Pulmonary artery endothelial cell (primary cell): ENCODE measurements at regions not wholly inside any gene's neighbourhood (a gene's known extent, or its start where the extent isn't known, plus 50 kb on each side); places are given as distances from the start of the nearest gene placed in this dataset.

ENCODE experiments used
- DNase-seq: peaks from one replicate; pipeline ENCODE4 v3.0.0-alpha.2; 2011; ENCODE audit warnings: low read depth, low spot score

DNA sequence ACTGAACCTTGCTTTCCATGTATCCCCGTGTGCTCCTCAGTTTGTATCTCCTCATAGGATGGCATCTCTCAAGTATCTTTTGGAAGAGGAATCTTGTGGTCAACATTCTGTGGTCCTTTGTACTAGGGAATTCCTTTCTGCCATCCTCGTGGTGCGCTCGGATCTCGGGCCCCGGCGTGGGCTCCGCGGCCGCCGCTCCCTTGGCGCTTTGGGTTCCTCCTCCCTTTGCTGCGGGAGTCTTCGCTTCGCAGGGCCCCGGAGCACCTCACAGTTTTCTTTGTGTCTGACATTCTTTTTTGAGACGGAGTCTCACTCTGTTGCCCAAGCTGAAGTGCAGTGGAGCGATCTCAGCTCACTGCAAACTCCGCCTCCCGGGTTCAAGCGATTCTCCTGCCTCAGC is 264.7 kb downstream of the IRS2 start:
- DNase-seq = no peak

DNA sequence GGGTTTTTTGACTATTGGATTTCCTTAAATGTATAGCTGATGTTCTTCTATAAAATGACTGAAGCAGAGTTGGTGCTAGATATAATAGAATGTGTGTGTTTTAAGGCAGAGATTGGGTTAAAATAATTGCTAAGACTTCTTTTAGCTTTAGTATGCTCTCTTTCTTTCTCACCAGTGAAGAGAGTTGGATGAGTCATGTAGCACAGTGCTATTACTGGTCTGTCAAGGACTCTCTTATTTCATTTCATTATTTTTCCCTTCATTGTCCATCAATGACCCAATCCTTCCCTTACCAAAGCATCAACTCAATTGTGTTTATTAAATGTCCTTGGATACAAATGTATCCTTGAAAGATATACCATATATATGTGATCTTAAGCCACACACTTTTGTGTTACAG is 268.9 kb downstream of the IRS2 start:
- no peak for DNase-seq

DNA sequence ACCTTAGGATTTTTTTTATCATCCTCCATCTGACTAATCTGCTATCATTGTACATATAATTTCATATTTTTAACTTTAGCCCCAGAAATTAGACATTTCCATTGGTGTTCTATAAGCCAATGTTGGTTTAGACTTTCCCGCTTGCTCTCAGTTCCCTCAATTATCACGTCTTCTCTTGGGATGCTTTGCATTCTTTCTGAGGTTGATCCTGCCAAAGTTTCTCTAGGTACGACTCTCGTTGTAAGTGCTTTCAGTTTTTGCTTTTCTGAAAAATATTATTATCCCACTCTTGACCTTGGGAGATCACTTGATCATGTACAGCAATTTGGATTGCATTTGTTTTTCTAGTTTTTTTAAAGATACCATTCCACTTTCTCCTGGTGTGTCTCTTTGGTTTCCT is 270.2 kb downstream of the IRS2 start:
- no peak for DNase-seq

DNA sequence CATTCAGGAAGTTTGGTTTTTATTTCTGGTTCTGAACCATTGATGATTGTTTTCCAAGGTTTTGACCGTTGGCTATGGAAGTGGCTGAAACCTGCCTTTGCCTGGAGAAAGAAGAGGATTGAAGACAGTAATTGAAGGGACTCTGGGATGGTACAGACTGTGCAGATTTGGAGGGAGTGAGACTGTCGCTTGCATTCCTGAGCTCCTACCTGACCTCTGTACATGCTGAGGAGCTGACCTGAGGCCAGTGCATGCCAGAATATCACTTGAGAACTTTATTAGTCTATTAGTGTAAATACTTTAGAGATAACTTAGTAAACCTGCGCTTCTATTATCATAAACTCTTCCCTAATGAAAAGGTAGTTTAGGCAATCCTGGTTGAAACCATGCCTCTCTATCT is 276.4 kb downstream of the IRS2 start:
- DNase-seq = no peak

DNA sequence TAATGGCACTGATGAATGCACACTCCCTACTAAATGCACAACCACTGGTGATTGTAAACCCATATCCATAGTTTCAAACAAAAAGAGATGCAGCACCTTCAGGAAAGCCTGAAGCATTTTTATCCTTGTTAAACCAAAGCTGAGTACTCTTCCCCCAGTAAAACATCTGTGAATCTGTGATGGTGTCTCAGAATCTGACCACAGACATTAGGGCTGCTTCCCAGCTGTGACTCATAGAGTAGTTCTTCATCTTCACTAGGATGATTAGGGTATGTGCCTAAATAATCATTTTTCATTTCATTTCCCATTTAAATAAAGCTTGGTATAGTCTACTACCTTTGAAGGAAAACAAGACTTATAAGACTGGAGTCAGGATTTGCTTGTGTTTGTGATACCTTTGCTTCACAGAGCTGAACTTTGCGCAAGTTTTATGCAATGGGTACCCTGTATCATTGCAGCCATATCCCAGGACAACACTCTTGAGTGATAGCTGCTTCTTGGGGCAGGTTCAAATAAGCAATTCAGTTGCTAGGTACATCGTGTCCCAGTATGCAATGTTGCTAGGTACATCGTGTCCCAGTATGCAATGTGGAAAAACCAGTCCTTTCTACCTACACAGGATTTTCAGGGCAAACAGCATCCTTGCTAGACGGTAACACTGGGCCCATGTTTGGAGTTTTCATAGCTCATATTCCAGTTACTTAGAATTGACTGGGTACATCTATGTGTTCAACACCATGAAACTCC is 277.1 kb downstream of the IRS2 start:
- no peak for DNase-seq

DNA sequence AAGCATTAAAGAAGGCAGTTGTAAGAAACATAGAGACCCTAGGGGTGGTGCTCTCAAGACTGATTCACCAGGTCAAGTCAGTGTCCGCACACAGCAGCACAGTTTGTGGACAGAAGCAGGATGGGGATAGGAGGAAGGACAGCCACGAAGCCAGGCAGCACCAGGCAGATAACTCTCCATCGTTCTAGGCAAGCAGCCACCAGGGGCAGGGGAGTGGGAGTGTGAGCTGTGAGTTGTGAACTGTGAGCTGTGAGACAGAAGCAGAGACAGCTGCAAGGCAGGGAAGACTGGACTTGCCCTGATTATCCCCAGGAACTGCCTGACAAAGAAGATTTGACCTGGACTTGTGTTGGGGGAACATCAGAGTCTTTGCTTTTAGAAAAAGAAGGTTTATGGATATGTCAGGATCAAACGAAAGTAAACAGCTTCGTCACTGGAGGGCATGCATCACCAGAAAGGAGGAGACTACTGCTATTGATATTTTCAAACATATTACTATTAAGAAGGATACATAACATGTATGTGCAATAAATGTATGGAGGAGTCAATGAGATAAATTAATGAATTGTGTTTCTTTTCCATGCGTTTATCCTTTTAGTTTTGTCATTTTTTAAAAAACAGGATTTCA is 286.1 kb downstream of the IRS2 start:
- no peak for DNase-seq

DNA sequence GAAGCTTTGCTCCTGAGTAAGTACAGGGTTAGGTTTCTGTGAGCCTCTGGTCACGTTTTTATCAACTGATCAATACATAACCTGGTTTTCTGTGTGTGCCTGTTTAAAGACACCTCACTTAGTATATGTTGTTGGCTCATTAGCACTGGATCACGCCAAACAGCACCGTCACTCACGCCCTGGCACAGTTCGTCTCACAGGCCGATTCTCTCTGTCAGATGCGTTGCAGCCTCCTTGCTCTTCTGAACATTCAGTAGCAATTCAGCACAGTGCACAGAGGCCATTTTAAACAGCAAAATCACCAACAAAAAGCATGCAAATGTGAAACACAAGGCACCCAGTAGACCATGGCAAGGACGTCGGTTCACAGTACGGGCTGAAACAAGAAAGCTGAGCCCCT is 288.5 kb downstream of the IRS2 start:
- no peak for DNase-seq

DNA sequence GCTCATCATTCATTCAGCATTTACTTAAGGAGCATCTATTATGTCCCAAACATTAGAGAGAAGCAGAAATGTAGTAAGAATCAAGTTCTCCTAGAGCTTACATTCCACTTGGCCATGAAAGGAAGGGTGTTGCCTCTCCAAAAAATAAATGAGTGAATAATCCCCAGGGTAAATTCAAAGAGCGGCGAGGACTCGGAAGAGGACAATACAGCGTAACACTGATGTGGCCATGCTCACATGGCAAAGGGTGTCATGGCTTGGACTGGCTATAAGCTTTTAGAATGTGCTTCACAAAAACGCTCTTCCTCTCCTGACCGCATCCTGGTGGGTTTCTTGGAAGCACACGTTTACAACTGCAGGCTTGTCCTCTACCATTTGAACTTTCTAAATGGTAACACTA is 290.2 kb downstream of the IRS2 start:
- no peak for DNase-seq

DNA sequence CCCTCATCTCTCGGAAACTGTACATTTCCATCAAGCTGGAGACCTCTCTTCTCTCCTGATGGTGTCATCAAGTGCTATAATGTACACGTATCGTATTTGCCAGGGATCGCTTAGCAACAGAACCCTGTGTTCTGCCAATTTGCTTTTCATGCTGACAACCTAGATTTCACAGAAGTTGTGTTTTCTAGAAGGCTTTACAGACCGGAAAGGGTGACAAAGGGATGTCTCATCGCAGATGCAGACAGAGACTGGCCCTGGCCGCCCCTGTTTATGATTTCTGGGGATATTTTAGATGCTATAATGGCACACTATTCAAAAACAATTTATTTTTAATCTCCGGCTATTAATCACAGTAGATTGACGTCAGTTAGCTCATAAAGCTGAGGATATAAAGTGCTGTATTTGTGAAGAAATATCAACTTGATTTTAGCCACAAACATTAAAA is 291.4 kb downstream of the IRS2 start:
- DNase-seq = peak; percentile 5

DNA sequence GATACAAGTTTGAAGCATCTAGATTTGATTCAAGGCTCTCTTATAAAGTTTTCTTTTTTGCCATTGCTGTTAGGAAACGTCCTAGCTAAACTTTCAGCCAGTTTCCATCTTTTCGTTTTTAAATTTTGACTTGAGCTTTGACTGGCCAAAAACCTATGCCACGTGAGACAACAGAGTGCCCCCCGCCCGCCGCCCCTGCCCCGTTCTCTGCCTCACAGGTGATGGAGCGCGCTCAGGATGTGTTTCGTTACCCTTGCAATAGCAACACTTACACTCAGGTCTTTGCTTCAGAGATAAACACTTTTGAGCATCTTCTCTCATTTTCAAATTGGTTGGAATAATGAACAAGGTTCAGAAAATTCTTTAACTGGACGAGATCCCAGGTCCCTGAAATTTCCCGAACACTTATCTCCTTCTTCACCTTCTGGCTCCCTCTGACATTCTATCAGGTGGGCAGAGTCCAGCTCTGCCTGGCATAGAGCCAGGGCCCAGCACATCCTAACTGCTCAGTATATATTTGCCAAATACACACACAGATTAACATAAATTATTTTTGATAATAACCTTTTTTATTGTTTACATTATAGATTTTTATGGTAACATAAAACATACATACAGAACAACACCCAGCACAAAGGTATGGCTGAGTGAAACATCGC is 301.1 kb downstream of the IRS2 start:
- DNase-seq = no peak

DNA sequence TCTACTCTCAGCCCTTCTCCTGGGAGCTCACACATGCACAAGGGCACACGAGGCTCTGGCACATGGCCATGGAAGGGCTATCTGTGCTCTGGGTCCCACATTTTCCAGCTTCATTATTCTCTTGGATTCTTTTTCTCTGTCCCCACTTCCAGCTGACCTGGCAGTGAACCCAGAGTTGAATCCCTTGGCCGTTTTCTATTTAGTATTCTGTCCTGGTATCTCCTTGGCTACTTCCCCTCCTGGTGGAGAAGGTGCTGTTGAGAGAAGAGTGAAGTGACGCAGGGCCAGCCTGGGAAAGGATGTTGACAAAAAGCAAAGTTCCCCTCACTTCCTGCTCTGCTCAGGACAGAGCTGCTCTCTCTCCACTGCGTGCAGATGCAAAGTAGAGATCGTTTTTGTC is 303.1 kb downstream of the IRS2 start:
- DNase-seq = no peak

DNA sequence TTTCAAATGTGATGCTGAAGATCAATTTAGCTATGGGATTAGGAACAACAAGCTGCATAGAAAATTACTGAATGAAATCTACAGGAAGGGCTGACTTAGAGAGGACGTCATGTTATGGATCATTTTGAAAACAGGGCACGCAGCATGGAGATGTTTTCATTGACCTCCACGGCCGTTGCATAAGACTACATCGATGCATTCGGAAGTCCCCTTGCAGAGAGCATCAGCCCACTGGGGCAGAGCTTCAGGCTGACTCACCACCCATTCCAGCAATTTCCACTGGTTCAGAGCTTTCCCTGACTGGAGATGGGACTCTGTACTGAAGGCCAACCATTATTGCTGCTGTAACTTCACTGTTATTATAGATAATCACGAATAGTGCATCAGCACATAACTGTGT is 305.3 kb downstream of the IRS2 start:
- no peak for DNase-seq

DNA sequence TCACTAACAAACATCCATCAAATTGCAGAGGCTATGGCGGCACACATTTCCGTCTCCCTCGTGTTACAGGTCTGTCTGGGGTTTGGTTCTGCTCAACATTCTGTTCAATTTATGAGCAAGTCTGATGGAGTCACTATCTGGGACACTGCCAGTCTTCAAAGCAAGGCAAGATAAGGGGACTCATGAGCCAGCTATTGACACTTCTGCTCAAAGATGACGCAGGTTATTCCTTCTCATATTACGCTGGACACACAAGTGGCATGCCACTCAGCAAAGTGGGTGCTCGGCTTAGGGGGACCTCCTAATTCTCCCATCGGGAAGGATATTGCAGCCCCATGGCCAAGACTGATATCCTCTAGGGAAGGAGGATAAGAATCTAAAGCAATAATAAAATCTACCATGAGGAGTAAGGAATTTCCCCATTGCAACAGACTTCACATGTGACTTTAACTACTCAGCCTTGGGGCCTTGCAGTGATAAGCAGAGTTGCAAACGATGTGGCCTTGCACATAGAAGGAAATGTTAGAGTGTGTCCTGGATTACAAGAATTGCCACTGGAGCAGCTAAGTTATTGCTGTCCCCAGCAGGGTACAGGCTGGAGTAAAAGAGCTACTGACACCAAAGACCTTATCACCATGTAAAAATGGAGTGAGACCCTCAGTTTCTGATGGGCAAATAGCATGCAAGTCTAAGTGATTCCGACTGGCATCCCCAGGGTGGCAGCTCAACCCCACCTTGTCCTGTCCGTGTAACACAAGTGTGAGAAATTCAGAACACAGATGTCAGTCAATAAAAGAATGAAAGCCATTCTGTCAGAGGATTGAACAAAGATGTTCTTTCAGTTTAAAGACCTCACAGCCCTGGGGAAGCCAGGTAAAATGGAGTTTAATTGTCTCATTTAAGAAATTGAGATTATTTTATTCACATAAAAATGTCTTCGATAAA is 306.1 kb downstream of the IRS2 start:
- DNase-seq = no peak

DNA sequence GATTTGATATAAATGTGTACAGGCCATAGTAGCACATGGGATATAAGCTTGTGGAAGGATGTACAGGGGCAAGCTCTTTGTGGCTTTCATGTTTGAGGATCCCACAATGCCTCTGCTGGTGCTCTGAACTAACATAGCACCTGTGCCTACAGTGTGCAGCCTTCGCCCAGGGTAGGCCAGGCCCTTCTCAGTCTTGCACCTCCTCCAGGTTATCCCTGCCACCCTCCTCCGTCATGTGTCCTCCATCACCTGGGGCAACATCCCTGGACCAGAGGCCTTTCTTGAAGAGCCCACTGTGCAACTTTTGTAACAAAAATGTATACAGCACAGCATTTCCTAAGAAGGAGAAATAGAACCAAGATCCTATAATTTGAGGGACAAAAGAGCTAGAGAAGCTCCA is 306.8 kb downstream of the IRS2 start:
- DNase-seq = no peak

DNA sequence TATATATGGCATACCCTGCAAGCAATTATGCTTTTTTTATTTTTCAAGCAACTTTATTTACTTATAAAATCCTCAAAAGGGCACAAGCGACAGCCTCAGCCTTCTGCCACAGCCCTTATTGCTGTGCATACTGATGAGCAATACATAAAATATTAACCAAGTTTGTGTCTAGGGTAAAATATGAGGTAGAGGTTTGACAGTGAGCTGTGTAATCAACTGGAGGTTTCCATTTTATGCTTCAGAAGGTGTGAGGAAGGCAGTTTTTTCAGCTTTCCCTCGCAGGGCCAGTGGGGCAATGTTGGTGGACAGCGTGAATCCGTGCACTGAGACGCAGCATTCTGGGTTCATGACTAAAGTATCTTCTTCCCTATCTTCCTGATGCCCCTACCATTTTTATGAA is 310.4 kb downstream of the IRS2 start:
- DNase-seq = no peak

DNA sequence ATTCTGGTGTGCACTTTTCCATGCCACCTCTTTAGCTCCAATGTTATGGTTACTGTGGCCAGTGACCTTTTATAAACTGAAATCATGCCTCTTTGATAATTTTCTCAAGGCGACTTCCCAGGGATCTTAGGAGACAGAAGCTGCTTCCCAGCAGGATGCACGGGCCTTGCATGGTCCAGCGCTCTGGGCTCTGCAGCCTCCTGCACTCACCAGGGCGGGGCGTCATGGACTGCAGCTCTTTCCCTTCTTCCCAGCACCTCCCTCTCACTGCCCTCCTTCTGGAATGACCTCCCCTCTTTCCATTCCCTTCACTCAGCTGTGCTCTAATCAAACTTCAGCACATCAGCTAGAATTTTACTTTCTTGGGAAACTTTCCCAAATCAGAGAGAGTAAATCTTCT is 318.3 kb downstream of the IRS2 start:
- no peak for DNase-seq

DNA sequence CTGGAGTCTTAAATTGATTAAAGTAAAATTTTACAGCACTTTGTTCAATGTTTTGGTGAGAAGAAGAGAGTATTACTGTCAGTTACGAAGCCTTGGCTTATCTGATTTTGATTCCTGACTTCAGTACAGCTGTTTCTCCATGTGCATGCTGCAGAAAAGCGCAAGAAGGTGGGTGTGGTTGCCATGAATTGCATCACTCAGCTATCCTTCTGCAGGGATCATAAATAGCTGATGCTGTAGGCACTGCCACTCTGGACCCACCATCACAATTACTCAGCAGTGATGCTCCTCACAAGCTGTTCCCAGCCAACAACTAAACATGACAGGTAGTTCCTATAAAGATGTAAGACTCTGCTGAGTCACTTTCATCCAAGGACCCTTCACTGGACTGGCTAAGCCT is 321.2 kb downstream of the IRS2 start:
- DNase-seq = no peak

DNA sequence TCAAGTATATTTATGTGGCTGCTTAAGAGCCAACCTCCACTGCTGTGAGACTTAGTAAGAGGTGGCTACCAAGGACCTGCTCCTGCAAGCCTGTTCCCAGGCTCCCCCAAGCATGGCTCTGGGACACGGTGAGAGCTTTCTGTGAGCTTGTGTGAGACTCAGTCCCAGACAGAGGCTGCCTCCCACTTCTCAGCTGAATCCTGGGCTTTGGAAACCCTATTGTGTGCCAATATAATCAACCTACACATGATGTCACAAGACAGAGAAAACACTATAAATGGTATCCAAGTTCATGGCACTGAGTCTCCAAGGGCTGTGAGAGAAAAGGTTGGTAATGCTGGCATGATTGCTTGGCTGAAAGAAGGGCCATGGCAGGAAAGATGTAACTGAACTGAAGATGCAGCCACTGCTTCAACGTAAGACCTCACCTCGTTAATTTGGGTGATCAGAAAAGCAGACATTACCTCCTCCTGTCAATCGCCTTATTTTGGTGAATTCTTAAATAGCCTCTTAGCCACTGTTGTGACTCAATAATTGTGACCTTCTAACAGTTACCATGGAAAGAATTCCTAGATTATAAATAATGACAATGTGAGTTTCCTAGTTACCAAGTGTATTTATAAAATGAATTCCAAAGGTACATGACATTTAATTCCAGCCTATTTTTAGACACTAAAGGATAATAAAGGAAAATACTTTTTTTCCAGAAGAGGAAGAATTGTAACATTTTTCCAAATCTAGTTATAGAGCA is 332.0 kb downstream of the IRS2 start:
- DNase-seq = no peak

DNA sequence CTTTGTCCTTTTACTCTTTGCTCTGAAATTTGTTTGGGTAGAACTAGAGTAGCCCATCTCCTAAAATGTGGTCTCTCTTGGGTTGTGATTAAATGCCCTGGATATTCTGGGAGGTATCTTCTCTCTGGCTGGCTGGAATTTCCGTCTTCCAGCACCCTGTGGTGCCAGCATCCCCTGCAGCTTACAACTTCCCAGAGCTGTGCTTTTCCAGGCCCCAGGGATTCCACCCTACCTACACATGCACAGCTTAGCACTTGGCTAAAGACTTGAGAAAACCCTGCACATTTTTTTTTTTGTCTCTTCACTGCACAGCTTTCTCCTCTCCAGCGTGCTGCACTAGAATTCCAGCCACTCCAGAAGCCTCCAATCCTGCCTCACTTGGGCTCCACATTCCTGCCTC is 334.7 kb downstream of the IRS2 start:
- DNase-seq = no peak

DNA sequence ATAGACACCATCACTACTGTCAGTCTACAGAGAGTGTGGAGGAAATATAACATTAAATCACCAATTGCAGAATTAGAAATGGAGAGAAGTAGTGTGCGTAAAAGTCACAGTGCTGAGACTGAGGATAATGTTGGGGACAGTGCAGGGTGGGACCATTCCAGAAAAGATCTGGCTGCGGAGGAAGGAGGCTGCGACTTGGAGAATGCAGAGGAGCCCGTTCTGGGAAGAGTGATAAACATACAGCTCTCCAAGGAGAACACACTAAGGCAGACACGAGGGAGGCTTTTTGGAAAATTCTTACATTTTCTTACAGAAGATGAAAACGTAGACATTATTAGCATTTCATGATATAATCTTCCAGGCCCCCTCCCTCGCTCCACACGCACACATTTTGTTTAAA is 337.8 kb downstream of the IRS2 start:
- no peak for DNase-seq

DNA sequence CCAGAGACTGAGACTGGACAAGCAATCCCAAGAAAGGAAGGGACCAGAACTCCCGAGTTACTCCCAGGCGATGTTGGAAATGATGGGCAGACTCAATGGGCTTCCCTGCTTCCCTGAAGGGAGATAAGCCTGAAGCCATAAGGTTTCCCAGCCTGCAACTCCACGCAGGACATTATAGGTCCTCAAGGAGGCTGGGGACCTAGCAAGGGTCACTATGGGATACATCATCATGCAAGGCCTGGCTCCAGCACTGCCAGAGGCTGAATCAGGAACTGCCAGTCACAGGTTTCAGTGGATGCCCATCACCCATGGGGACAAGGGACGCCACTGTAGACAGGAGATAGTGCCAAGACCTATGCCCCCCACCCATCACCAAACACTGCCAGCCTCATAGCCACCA is 338.7 kb downstream of the IRS2 start:
- DNase-seq = no peak
